ENCODE measurements at regions not wholly inside any gene's neighbourhood (a gene's known extent, or its start where the extent isn't known, plus 50 kb on each side); places are given as distances from the start of the nearest gene placed in this dataset.

DNA sequence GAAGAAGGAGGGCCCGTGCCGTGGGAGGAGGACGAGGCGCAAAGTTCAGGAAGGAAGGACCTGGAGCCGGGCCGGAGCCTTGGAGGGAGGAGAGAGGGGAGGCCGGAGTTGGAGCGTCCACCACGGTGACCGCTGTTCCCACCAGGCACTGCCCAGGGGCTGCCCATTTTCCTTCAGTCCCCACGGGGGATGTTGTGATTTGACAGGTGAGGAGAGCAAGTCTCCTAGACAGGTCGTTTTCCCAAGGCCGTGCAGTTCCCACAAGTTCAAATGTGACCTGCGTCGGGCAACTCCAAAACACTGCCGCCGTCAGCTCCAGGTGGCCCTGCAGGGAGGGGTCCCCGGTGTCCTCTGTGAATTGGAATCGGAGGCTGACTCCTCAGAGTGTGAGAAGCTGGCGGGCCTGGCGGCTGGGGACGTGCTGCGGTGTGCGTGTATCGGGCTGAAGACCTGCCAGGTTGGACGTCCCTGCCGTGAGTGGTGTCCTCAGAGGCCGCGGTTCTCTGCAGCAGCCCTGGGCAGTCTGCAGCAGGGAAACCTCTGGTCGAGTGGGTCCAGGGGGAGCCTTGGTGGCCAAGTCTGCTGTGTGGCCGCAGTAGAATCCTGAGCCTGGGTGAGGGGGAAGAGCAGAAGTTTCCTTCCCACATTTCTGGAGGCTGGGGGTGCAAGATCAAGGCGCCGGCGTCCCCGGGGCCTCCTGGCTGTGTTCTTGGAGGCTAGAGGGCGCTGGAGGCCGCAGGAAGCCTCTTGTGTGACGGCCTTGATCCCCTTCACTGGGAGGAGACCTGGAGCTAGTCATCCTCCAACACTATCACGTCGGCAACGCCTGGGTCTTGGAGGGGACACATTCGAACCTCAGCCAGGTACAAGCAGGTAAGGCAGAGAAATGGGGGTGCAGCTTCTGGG lies 115.1 kb upstream of the FRMD1 start:
- H3K9me1 ChIP-seq (ENCODE audit: control insufficient read depth, insufficient read depth, low read length), result no peaks in the 10 kb centered on the region
- in situ Hi-C loops (cut with MboI) (no loop called here), intact Hi-C loops (cut with micrococcal nuclease) (loop anchor here (2.0 to 10.0 kb wide), 2 partner anchors 163 to 691 kb away; no protein-coding TSS in a partner anchor)
- peak; percentile 40 to 61 (median 48) for DNase-seq (ENCODE audit: extremely low read depth in 1 of 4, low spot score in 3 of 4)
- H3K27me3 ChIP-seq (ENCODE audit: control insufficient read depth in 2 of 2, insufficient read depth in 2 of 2, low read length in 2 of 2), result peaks cover 54 to 100% of the 10 kb centered on the region in 2 experiments
- no TSS peak for BruUV-seq (replicated peaks)
- 0 out of 4 replicates have a peak overlapping the region, but pooled peaks of 1 of the 2 experiments have one; percentile 4 for H3K9ac ChIP-seq (ENCODE audit: insufficient read depth in 1 of 2, low read depth in 2 of 2, low read length in 2 of 2)
- FAIRE-seq, result no peak
- ChIA-PET POLR2A (interaction anchor here (0.5 kb wide), 1 partner anchor 162 kb away, joined by 4 read pairs; no protein-coding TSS in a partner anchor), CTCF (ENCODE audit: low intra/inter-chr PET ratio) (interaction anchor here (1.2 kb wide), 1 partner anchor 162 kb away, joined by 4 read pairs; no protein-coding TSS in a partner anchor)
- H3K4me1 ChIP-seq (replicated peaks in 1 of 2; ENCODE audit: control insufficient read depth in 2 of 2, insufficient read depth in 2 of 2, low read length in 2 of 2), result peaks cover 0 to 7% of the 10 kb centered on the region in 2 experiments; a peak in 1 of 5 replicates
- no peaks in the 10 kb centered on the region for H3K36me3 ChIP-seq (ENCODE audit: control insufficient read depth, insufficient read depth, low read length)
- no peaks in the 10 kb centered on the region for H3K79me2 ChIP-seq (ENCODE audit: control insufficient read depth, insufficient read depth, low read length)
- H2AFZ ChIP-seq (ENCODE audit: low read depth, low read length), result no peak overlapping the region
- 1% methylated on average over 38 of the region's 42 CpGs for WGBS (ENCODE audit: insufficient coverage, low coverage, missing lambda C conversion rate)
- H3K4me3 ChIP-seq, result no peak overlapping the region
- no peaks in the 10 kb centered on the region for H3K9me3 ChIP-seq (replicated peaks; ENCODE audit: control insufficient read depth, insufficient read depth, low read depth, low read length)
- peaks cover 14% of the 10 kb centered on the region for H4K20me1 ChIP-seq (replicated peaks; ENCODE audit: control insufficient read depth, insufficient read depth, low read length)
- no peak overlapping the region for H3K4me2 ChIP-seq (ENCODE audit: insufficient read depth, low read length)
- ATAC-seq, result peak; percentile 89
- no peak overlapping the region for H3K27ac ChIP-seq (ENCODE audit: extremely low read depth, low read depth, low read length)
- TF ChIP-seq, protein P1, sequence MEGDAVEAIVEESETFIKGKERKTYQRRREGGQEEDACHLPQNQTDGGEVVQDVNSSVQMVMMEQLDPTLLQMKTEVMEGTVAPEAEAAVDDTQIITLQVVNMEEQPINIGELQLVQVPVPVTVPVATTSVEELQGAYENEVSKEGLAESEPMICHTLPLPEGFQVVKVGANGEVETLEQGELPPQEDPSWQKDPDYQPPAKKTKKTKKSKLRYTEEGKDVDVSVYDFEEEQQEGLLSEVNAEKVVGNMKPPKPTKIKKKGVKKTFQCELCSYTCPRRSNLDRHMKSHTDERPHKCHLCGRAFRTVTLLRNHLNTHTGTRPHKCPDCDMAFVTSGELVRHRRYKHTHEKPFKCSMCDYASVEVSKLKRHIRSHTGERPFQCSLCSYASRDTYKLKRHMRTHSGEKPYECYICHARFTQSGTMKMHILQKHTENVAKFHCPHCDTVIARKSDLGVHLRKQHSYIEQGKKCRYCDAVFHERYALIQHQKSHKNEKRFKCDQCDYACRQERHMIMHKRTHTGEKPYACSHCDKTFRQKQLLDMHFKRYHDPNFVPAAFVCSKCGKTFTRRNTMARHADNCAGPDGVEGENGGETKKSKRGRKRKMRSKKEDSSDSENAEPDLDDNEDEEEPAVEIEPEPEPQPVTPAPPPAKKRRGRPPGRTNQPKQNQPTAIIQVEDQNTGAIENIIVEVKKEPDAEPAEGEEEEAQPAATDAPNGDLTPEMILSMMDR (IDR thresholded peaks at IDR 0.05 in 2 of 3, conservative IDR thresholded peaks at IDR 0.05 in 1 of 3; ENCODE audit: insufficient read depth in 2 of 3, low read depth in 1 of 3, low read length in 3 of 3), result peak; percentile 62
- TF ChIP-seq, protein P2, sequence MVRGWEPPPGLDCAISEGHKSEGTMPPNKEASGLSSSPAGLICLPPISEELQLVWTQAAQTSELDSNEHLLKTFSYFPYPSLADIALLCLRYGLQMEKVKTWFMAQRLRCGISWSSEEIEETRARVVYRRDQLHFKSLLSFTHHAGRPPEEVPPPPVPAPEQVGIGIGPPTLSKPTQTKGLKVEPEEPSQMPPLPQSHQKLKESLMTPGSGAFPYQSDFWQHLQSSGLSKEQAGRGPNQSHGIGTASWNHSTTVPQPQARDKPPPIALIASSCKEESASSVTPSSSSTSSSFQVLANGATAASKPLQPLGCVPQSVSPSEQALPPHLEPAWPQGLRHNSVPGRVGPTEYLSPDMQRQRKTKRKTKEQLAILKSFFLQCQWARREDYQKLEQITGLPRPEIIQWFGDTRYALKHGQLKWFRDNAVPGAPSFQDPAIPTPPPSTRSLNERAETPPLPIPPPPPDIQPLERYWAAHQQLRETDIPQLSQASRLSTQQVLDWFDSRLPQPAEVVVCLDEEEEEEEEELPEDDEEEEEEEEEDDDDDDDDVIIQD (CRISPR knock-in tag; IDR thresholded peaks at IDR 0.05), result no peak
- TF ChIP-seq RAD21 (CRISPR knock-in tag; conservative IDR thresholded peaks at IDR 0.05 in 1 of 2, IDR thresholded peaks at IDR 0.05 in 1 of 2), result peak; percentile 25 to 57; a peak in 3 of 4 replicates
- no peak for TF ChIP-seq LARP7 (IDR thresholded peaks at IDR 0.05)
- no peak for TF ChIP-seq IFI16 (CRISPR knock-in tag; IDR thresholded peaks at IDR 0.05)
- peak; percentile 53; the same call in 1 of the 2 replicates for TF ChIP-seq ZNF263 (CRISPR knock-in tag; IDR thresholded peaks at IDR 0.05; ENCODE audit: borderline replicate concordance)
- TF ChIP-seq, protein P3, sequence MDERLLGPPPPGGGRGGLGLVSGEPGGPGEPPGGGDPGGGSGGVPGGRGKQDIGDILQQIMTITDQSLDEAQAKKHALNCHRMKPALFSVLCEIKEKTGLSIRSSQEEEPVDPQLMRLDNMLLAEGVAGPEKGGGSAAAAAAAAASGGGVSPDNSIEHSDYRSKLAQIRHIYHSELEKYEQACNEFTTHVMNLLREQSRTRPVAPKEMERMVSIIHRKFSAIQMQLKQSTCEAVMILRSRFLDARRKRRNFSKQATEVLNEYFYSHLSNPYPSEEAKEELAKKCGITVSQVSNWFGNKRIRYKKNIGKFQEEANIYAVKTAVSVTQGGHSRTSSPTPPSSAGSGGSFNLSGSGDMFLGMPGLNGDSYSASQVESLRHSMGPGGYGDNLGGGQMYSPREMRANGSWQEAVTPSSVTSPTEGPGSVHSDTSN (CRISPR knock-in tag; IDR thresholded peaks at IDR 0.05; ENCODE audit: low read depth), result no peak
- TF ChIP-seq, protein P3 (tag; conservative IDR thresholded peaks at IDR 0.05; ENCODE audit: low read depth), result no peak
- no peak for TF ChIP-seq HNRNPUL1 (IDR thresholded peaks at IDR 0.05; ENCODE audit: low read length)
